ENCODE measurements at regions not wholly inside any gene's neighbourhood (a gene's known extent, or its start where the extent isn't known, plus 50 kb on each side); places are given as distances from the start of the nearest gene placed in this dataset.

DNA sequence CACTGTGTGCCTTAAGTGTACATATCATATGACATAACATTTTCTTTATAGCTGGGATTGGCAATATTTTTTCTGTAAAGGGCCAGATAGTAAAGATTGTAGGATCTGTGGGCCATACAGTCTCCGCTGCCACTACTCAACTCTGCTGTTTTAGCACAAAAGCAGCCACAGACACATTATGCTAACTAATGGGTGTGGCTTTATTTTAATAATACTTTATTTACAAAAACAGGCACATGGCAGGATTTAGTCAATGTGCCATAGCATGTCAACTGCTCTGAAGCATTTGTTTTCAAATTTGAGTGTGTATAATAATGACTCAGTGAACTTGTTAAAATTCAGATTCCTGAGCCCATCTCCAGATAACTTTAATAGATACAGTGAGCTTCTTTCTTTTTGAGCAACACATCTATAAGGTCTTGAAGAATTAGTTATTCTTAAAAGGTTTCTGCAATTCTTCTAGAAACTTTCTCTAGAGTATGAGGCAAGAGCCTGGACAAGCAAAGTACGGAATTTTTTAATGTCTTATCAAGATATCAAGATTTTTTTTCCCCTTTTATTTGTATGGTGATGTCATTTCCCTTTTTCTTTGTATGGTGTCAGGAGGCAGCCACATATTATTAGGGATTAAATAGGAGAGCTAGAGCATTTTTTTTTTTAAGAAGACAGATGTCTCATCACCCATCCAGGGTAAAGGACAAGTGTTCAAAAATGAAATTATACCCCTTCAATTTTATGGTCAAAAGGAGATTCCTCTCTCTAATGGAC, 518.3 kb downstream of the DHX35 start:
- Histone ChIP-seq H3K9me3 (no peaks in the 10 kb centered on the region), H3K27me3 (no peaks in the 10 kb centered on the region), H3K4me1 (no peaks in the 10 kb centered on the region), H3K36me3 (no peaks in the 10 kb centered on the region), H3K27ac (no peak overlapping the region), H3K4me3 (no peak overlapping the region)
- intact Hi-C loops (cut with DNase I; ENCODE audit: low total_unique reads): no loop called here
- no peak for TF ChIP-seq POLR2A (IDR thresholded peaks at IDR 0.05)
- TF ChIP-seq EP300 (IDR thresholded peaks at IDR 0.05): no peak
- TF ChIP-seq, protein P1, sequence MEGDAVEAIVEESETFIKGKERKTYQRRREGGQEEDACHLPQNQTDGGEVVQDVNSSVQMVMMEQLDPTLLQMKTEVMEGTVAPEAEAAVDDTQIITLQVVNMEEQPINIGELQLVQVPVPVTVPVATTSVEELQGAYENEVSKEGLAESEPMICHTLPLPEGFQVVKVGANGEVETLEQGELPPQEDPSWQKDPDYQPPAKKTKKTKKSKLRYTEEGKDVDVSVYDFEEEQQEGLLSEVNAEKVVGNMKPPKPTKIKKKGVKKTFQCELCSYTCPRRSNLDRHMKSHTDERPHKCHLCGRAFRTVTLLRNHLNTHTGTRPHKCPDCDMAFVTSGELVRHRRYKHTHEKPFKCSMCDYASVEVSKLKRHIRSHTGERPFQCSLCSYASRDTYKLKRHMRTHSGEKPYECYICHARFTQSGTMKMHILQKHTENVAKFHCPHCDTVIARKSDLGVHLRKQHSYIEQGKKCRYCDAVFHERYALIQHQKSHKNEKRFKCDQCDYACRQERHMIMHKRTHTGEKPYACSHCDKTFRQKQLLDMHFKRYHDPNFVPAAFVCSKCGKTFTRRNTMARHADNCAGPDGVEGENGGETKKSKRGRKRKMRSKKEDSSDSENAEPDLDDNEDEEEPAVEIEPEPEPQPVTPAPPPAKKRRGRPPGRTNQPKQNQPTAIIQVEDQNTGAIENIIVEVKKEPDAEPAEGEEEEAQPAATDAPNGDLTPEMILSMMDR (IDR thresholded peaks at IDR 0.05): no peak
- TF ChIP-seq POLR2AphosphoS5 (IDR thresholded peaks at IDR 0.05): no peak
- DNase-seq: no peak
- WGBS, 5 donors: 73 to 82% (median 74%) methylated on average over 2 of the region's 2 CpGs

DNA sequence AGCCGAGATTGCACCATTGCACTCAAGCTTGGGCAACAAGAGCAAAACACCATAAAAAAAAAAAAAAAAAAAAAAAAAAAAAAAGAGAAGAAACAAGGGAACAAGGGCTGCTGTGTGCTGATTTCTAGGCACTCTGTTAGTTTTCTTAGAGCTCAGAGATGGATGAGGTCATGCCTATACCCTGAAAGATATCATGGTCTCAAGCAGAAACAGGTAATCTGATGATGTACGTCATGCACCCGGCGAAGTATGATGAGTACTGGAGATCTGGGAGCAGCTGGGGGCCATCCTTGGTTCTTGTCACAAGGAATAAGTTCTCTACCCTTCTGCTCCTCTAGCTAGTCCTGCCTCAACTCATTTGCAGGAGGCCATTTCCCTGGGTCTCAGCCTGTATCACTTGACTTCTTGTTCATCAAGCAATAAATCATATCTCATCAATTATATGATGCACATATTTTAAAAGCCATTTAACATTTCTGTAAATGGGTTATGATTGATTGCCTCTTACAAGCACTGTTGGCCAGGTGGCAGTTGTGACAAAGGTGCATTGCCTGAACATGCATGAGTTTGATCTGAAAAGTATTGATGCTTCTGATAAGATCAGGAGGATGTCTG, 517.2 kb downstream of the DHX35 start:
- 73 to 98% (median 93%) methylated on average over 3 to 4 of the region's 4 CpGs for WGBS, 5 donors
- DNase-seq: no peak
- H3K4me3 ChIP-seq: no peak overlapping the region
- H3K27me3 ChIP-seq: no peaks in the 10 kb centered on the region
- H3K9me3 ChIP-seq: no peaks in the 10 kb centered on the region
- intact Hi-C loops (cut with DNase I; ENCODE audit: low total_unique reads): no loop called here
- TF ChIP-seq EP300 (IDR thresholded peaks at IDR 0.05): no peak
- no peak for TF ChIP-seq POLR2A (IDR thresholded peaks at IDR 0.05)
- TF ChIP-seq POLR2AphosphoS5 (IDR thresholded peaks at IDR 0.05): no peak
- TF ChIP-seq, protein P1 (IDR thresholded peaks at IDR 0.05): no peak
- H3K4me1 ChIP-seq: no peaks in the 10 kb centered on the region
- no peak overlapping the region for H3K27ac ChIP-seq
- no peaks in the 10 kb centered on the region for H3K36me3 ChIP-seq

DNA sequence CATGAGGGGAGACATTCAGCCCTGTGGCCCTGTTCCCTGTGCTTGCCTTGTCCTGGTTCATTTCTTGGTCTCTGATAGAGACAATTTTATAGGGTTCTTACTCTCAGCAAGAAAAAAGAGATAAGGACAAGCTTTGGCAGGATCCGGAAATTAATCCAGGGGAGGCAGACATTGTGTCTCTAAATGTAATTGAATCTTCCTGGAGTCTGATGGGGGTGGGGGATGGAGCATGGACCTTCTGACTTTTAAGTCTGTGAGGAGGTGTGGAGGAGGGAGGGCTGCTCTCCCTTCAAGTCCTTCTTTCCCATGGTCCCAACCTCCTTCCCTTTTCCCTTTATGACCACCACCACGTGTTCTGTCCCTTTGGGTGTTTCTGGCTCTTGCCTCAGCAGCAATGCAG, 512.7 kb downstream of the DHX35 start:
- intact Hi-C loops (cut with DNase I; ENCODE audit: low total_unique reads): no loop called here
- no peak overlapping the region for H3K4me3 ChIP-seq
- no peak for DNase-seq
- H3K36me3 ChIP-seq: no peaks in the 10 kb centered on the region
- no peaks in the 10 kb centered on the region for H3K9me3 ChIP-seq
- no peak overlapping the region for H3K27ac ChIP-seq
- TF ChIP-seq, protein P1 (IDR thresholded peaks at IDR 0.05): no peak
- WGBS, 5 donors: 59 to 73% (median 66%) methylated on average over 2 of the region's 2 CpGs
- H3K27me3 ChIP-seq: no peaks in the 10 kb centered on the region
- H3K4me1 ChIP-seq: no peaks in the 10 kb centered on the region

DNA sequence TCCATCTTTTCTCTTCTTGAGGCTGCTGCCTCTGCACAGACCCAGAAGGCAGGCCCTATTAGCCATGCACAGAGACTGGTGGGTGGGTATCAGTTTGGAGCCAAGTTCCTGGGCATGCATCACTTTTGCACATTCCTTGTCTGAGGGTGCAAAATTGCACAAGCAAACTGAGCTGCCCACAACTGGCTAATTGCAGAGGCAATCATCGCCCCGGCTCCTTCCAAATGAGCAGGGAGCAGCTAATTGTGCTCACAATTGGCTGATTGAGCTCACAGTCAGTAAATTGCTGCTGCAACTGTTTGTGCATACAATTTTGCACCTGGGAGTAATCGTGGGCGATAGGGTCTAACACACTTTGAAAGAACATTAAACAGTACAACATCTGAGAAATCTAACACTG, 511.4 kb downstream of the DHX35 start:
- TF ChIP-seq POLR2AphosphoS5 (IDR thresholded peaks at IDR 0.05): no peak
- TF ChIP-seq, protein P1 (IDR thresholded peaks at IDR 0.05): no peak
- no peak for TF ChIP-seq EP300 (IDR thresholded peaks at IDR 0.05)
- no peak for TF ChIP-seq POLR2A (IDR thresholded peaks at IDR 0.05)
- WGBS, 5 donors: 77 to 95% (median 85%) methylated on average over 2 to 4 of the region's 4 CpGs
- Histone ChIP-seq H3K36me3 (no peaks in the 10 kb centered on the region), H3K27ac (no peak overlapping the region), H3K9me3 (no peaks in the 10 kb centered on the region), H3K4me1 (no peaks in the 10 kb centered on the region), H3K27me3 (no peaks in the 10 kb centered on the region), H3K4me3 (no peak overlapping the region)
- intact Hi-C loops (cut with DNase I; ENCODE audit: low total_unique reads): no loop called here
- DNase-seq: no peak

Measured in stomach (tissue), 8 donors.